ENCODE measurements at regions not wholly inside any gene's neighbourhood (a gene's known extent, or its start where the extent isn't known, plus 50 kb on each side); places are given as distances from the start of the nearest gene placed in this dataset.

DNA sequence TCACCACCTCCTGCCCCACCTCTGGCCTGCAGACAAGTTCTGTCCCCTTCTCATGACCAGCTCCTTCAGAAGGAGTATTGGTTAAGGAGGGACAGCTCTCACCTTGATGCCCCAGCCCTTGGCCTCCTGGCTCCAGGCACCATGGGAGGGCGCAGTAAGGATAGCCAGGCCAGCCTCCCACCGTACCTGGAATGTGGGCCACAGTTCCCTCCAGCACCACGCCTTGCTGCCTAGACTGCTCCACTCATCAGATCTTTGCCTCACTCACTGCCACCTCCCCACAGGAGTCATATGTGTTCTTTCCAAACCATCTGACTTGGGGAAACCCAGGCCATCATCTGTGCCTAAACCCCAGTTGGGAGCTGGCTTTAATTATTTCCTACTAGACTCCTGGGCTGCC lies 97.0 kb downstream of the CCDC185 start:
- no peak overlapping the region for H2AK5ac ChIP-seq (ENCODE audit: low read length, severe bottlenecking)

More for the DNA sequence above, 97.0 kb downstream of the CCDC185 start:
- no peak overlapping the region for H3K4me2 ChIP-seq (ENCODE audit: low read length, poor library complexity, severe bottlenecking)
- H3K4ac ChIP-seq (ENCODE audit: low read depth in 1 of 2, low read length in 2 of 2), result no peak overlapping the region
- H4K91ac ChIP-seq (ENCODE audit: low read length), result no peak overlapping the region
- no peak overlapping the region for H3K27ac ChIP-seq (ENCODE audit: low read length, poor library complexity, severe bottlenecking)
- H2BK5ac ChIP-seq (ENCODE audit: low read depth, low read length, poor library complexity, severe bottlenecking), result no peak overlapping the region
- no peak overlapping the region for H2BK15ac ChIP-seq (ENCODE audit: low read depth, poor library complexity, severe bottlenecking)
- no peaks in the 10 kb centered on the region for H3K4me1 ChIP-seq (ENCODE audit: control insufficient read depth, insufficient read depth, low read depth, low read length)
- no peak overlapping the region for H3K9ac ChIP-seq (ENCODE audit: low read length)
- H3K14ac ChIP-seq (ENCODE audit: low read length in 2 of 2), result no peak overlapping the region
- H3K23ac ChIP-seq (ENCODE audit: low read length in 2 of 2), result no peak overlapping the region
- DNase-seq, result no peak
- no peak overlapping the region for H3K18ac ChIP-seq (ENCODE audit: low read depth in 1 of 2, low read length in 2 of 2)
- WGBS, result 81% methylated on average over 3 of the region's 3 CpGs
- no peak overlapping the region for H2BK120ac ChIP-seq (ENCODE audit: low read depth, low read length)
- no peaks in the 10 kb centered on the region for H3K9me3 ChIP-seq (ENCODE audit: control insufficient read depth, low read length)
- H3K79me1 ChIP-seq (replicated peaks; ENCODE audit: low read length, poor library complexity, severe bottlenecking), result no peaks in the 10 kb centered on the region
- no peaks in the 10 kb centered on the region for H3K36me3 ChIP-seq (ENCODE audit: control insufficient read depth in 1 of 2, insufficient read depth in 2 of 2, low read depth in 1 of 2, low read length in 2 of 2)
- H2AFZ ChIP-seq (ENCODE audit: low read depth, low read length), result no peak overlapping the region
- no peak overlapping the region for H2BK12ac ChIP-seq (ENCODE audit: low read length in 2 of 2)
- H3K27me3 ChIP-seq (ENCODE audit: control insufficient read depth in 1 of 2, insufficient read depth in 1 of 2, low read length in 2 of 2), result peaks cover 33 to 41% of the 10 kb centered on the region in 2 experiments
- H4K8ac ChIP-seq (ENCODE audit: low read length), result peak overlapping the region; percentile 30
- H3K4me3 ChIP-seq (ENCODE audit: insufficient read depth in 1 of 2, low read depth in 1 of 2, low read length in 2 of 2), result no peak overlapping the region

Data from mesenchymal stem cell (in vitro differentiated cells and primary cell).